Testis (tissue), 2 donors: ENCODE measurements at regions not wholly inside any gene's neighbourhood (a gene's known extent, or its start where the extent isn't known, plus 50 kb on each side); places are given as distances from the start of the nearest gene placed in this dataset.

ENCODE experiments used
- DNase-seq: peaks from one replicate; pipeline ENCODE4 v3.0.0-alpha.2; 2019
- H3K27ac ChIP-seq, 2 donors: fragments of 200-600 bp; sonication (generic); one replicate each; pipeline ENCODE4 v1.5.1; 2019
- H3K27me3 ChIP-seq: fragments of 200-600 bp; sonication (generic); one replicate; pipeline ENCODE4 v1.5.1; 2019
- H3K36me3 ChIP-seq: fragments of 200-600 bp; sonication (generic); one replicate; pipeline ENCODE4 v1.5.1; 2017; ENCODE audit warnings: low read depth; ENCODE audit errors: missing control alignments
- H3K4me1 ChIP-seq: fragments of 200-600 bp; sonication (generic); one replicate; pipeline ENCODE4 v1.5.1; 2019
- H3K4me3 ChIP-seq, 2 donors: fragments of 200-600 bp; sonication (generic); one replicate each; pipeline ENCODE4 v1.5.1; 2017 to 2019
- H3K9me3 ChIP-seq: fragments of 200-600 bp; sonication (generic); one replicate; pipeline ENCODE4 v1.5.1; 2017
- CTCF ChIP-seq, 3 experiments: fragments of 450-650 bp in 2 of 3; fragments of 200-600 bp in 1 of 3; sonication (generic) in 1 of 3; IDR thresholded peaks; one replicate each; pipeline ENCODE4 v1.5.1; 2016 to 2019; ENCODE audit warnings: antibody characterized with exemption in 3 of 3, mild to moderate bottlenecking in 2 of 3, moderate library complexity in 1 of 3
- POLR2A ChIP-seq: fragments of 450-650 bp; IDR thresholded peaks from one replicate; pipeline ENCODE4 v1.6.1; 2017; ENCODE audit warnings: antibody characterized with exemption, mild to moderate bottlenecking, moderate library complexity
- WGBS, 2 donors: methylation state at CpG; one replicate each; pipeline ENCODE4 v1.1.5; 2018; 5-methylcytosine and 5-hydroxymethylcytosine counted together
- intact Hi-C: fragments of 100-400 bp; cut with DNase I; formaldehyde crosslinking; loops from one replicate; pipeline ENCODE4 v1.15.1; 2023; ENCODE audit warnings: low total_unique reads

- Histone ChIP-seq H3K27me3 (no peaks in the 10 kb centered on the region), H3K36me3 (no peaks in the 10 kb centered on the region), H3K4me1 (peaks cover 8% of the 10 kb centered on the region), H3K27ac (peak overlapping the region in 1 of 2 donors; percentile 9), H3K9me3 (no peaks in the 10 kb centered on the region), H3K4me3 (no peak overlapping the region)
- DNase-seq: peak; percentile 61
- 60 to 76% methylated on average over 6 of the region's 6 CpGs for WGBS, 2 donors
- intact Hi-C loops: no loop called here
- TF ChIP-seq POLR2A (no peak), CTCF (IDR thresholded peaks at IDR 0.05) (no peak)
These were observed 77.3 kb upstream of the MAGI1 start for GRCh38 chr3:66115858-66116654.

DNA sequence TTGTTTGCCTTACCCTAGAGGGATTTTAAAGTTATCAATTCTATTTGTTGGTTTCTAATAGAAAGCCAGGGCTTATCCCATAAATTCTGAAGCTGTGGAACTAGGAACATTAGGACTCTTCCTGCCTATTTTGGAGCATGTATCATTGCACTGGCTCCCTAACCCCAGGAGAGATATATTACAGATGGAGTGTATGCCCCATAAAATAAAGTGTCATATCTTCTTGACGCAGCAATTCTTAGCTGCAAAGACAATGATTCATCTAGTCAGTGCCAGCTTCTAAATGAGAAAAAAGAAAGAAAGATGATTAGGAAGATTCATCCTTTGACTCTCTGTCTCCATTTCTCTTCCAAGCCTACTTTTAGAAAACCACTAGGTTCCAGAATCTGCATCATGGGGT, 74.8 kb upstream of the MAGI1 start:
- Histone ChIP-seq H3K27me3 (no peaks in the 10 kb centered on the region), H3K9me3 (no peaks in the 10 kb centered on the region), H3K36me3 (no peaks in the 10 kb centered on the region), H3K4me1 (peaks cover 8% of the 10 kb centered on the region), H3K27ac (no peak overlapping the region), H3K4me3 (no peak overlapping the region)
- intact Hi-C loops: no loop called here
- WGBS, 2 donors: 83 to 88% methylated on average over 1 of the region's 1 CpG
- no peak for DNase-seq
- no peak for TF ChIP-seq CTCF (IDR thresholded peaks at IDR 0.05)
- TF ChIP-seq POLR2A: no peak

DNA sequence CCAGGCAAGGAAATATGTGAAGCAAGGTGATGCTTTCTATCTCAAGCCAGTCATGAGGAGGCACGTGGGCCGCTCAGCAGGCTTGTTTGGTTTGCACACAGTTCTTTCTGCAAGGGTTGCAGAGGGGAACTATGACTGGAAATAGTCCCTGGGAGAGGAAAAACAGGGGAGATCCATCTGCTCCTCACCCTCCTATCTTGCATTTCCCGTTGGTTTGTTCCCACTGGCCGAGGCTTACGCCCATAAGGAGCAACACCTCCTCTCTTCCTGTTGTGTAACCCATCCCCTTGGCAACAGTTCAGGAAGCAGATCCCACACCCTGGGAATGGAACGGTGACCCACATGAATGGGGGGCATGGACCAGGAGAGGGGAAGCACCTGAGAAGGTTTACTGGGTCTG, 72.1 kb upstream of the MAGI1 start:
- no peak for DNase-seq

GRCh38 chr3:66107855-66108254, 69.1 kb upstream of the MAGI1 start:
- Histone ChIP-seq H3K4me1 (no peaks in the 10 kb centered on the region), H3K27ac (no peak overlapping the region), H3K36me3 (no peaks in the 10 kb centered on the region), H3K9me3 (no peaks in the 10 kb centered on the region), H3K27me3 (no peaks in the 10 kb centered on the region), H3K4me3 (no peak overlapping the region)
- TF ChIP-seq CTCF (IDR thresholded peaks at IDR 0.05): no peak
- no peak for TF ChIP-seq POLR2A
- intact Hi-C loops: no loop called here
- no peak for DNase-seq
- WGBS, 2 donors: 56 to 69% methylated on average over 4 of the region's 4 CpGs

More for the DNA sequence above, 72.1 kb upstream of the MAGI1 start:
- Histone ChIP-seq H3K4me1 (peaks cover 3% of the 10 kb centered on the region), H3K27ac (no peak overlapping the region), H3K27me3 (no peaks in the 10 kb centered on the region), H3K9me3 (no peaks in the 10 kb centered on the region), H3K4me3 (no peak overlapping the region), H3K36me3 (no peaks in the 10 kb centered on the region)
- intact Hi-C loops: no loop called here
- 61 to 71% methylated on average over 6 of the region's 6 CpGs for WGBS, 2 donors
- TF ChIP-seq POLR2A (no peak), CTCF (IDR thresholded peaks at IDR 0.05) (no peak)

- 83 to 87% methylated on average over 2 of the region's 2 CpGs for WGBS, 2 donors
- H3K36me3 ChIP-seq: no peaks in the 10 kb centered on the region
- intact Hi-C loops: no loop called here
- H3K27me3 ChIP-seq: no peaks in the 10 kb centered on the region
- no peak for DNase-seq
- no peaks in the 10 kb centered on the region for H3K9me3 ChIP-seq
- H3K4me1 ChIP-seq: no peaks in the 10 kb centered on the region
- no peak overlapping the region for H3K4me3 ChIP-seq
- H3K27ac ChIP-seq: no peak overlapping the region
- TF ChIP-seq CTCF (IDR thresholded peaks at IDR 0.05): no peak
- no peak for TF ChIP-seq POLR2A
These were observed 68.1 kb upstream of the MAGI1 start for GRCh38 chr3:66106788-66107187.
